Hepatocyte (in vitro differentiated cells): ENCODE measurements at regions not wholly inside any gene's neighbourhood (a gene's known extent, or its start where the extent isn't known, plus 50 kb on each side); places are given as distances from the start of the nearest gene placed in this dataset.

Experiments used
- CTCF ChIP-seq: fragments of 200-600 bp; sonication (generic); IDR thresholded peaks from 2 replicates; pipeline ENCODE4 v1.5.1; 2016; ENCODE audit warnings: antibody characterized with exemption, mild to moderate bottlenecking; ENCODE audit not compliant: poor library complexity
- EZH2 ChIP-seq: fragments of 200-600 bp; sonication (generic); IDR thresholded peaks from 2 replicates; pipeline ENCODE4 v1.6.1; 2016; ENCODE audit warnings: antibody characterized with exemption, mild to moderate bottlenecking, borderline replicate concordance

- no peak for TF ChIP-seq CTCF
- TF ChIP-seq EZH2, result no peak
Observed at GRCh38 chr6:8688821-8689220, 253.5 kb upstream of the SLC35B3 start.
